ENCODE measurements at regions not wholly inside any gene's neighbourhood (a gene's known extent, or its start where the extent isn't known, plus 50 kb on each side); places are given as distances from the start of the nearest gene placed in this dataset.

DNA sequence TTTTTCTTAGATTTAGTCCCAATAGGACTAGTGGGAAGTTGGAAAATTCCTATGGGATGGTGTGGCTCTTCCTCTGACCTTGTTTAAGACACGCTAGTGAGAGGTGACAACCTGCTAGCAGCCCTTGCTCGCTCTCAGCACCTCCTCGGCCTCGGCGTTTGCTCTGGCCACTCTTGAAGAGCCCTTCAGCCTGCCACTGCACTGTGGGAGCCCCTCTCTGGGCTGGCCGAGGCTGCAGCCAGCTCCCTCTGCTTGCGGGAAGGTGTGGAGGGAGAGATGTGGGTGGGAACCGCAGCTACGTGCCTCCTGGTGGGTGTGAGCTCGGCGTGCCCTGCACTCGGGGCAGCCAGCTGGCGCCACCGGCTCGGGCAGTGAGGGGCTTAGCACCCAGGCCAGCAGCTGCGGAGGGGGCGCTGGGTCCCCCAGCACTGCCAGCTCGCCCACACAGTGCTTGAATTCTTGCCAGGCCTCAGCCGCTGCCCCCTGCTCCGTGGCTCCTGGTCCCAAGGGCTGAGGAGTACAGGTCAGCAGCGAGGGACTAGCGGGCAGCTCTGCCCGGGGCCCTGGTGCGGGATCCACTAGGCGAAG, 254.5 kb upstream of the ANKRD55 start:
- DNase-seq (ENCODE audit: low read depth), result no peak

GRCh38 chr5:56482363-56482762, 249.2 kb upstream of the ANKRD55 start:
- DNase-seq (ENCODE audit: low read depth), result peak; percentile 15

GRCh38 chr5:56481428-56482357, 248.6 kb upstream of the ANKRD55 start:
- DNase-seq (ENCODE audit: low read depth), result peak; percentile 44

DNA sequence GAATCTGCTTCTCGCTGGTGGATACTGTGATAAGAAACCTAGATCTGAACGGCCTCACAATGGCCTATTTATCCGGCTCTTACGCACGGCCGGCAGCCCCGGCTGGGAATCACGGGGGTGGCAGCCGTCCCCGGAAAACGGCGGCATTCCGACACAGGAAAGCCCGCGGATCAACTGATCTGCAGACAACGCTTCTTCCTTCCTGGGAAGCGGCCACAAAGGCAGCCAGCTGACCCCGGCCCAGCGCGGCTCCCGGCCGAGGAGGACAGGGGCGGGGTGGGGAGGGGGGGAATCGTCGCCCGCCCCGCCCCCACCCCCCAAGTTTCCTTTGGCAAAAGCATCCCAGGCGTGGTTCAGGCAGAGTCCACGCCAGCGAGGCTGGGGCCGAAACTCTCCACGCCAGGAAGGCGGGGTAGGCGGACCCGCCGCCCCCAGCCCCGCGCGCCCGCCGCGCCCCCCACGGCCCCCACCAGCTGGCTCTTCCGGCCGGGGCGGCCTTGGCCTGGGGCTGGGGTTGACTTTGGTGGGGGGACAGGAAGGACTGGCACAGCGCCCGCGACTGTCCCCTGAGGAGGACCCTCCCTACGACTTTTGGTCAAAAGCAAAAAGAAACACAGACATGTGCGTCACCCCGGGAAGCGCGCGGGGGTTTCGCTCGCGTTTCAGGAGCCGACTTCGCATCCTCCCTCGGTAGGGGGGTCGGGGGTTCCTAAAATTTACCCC, 247.7 kb upstream of the ANKRD55 start:
- peak; percentile 49 for DNase-seq (ENCODE audit: low read depth)

DNA sequence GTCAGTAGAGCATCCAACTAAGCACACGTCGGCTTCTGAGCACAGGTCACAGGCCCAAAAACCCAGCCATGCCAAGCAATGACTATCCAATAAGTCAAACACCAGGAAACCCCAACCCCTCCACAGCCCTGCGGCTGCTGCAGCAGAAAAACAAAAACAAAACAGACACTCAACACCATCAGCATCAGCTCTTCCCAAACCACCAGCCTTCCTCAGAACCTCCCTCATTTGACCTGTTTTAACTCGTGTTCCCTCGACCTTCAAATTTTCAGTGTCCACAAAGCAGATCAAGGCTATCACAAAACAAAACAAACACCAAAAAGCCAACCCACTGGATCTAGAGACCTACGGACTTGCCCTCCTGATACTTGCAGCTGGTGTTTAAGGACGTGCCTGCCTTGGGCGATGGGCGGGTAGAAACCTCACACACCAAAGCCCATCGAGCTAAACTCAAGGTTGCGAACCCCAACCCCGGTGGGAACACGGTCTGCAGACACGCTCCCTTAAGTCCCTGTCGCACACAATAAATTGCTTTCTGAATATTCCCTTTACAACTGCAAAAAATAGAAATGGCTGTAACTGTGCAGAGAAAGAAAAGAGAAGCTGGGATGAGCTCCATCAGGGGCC, 247.1 kb upstream of the ANKRD55 start:
- peak; percentile 23 for DNase-seq (ENCODE audit: low read depth)

DNA sequence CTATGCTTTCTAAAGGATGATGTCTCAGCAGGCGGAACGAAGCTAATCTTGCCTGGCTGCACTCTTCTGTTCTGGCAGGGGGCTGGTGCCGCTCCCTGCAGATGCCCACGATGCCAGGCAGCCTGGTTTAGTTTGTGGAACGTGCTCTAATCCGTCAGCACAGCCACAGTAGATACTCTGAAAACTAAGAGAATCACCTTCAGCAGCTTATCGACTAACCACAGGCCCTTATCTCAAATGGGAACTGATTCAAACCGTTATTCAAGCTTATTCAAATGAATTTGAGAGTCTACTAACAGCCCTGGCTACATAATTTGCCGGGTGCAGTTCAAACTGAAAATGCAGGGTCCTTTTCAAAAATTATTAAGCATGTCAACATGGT, 246.6 kb upstream of the ANKRD55 start:
- no peak for DNase-seq (ENCODE audit: low read depth)

DNA sequence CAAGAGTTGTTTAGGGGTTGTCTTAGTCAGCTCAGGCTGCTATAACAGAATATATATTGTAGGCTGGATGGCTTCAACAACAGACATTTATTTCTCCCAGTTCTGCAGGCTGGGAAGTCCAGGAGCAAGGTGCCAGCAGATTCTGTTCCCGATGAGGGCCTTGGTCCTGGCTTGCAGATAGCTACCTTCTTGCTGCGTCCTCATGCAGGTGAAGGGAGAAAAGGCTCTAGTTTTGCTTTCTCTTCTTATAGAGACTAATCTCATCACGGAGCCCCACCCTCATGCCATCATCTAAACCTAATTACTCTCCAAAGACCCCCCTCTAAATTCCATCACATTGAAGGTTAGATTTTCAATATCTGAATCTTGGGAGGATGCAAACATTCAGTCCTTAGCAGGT, 246.0 kb upstream of the ANKRD55 start:
- DNase-seq (ENCODE audit: low read depth), result no peak

- no peak for DNase-seq (ENCODE audit: low read depth)
Measured at GRCh38 chr5:56478062-56478461, 244.9 kb upstream of the ANKRD55 start.

DNA sequence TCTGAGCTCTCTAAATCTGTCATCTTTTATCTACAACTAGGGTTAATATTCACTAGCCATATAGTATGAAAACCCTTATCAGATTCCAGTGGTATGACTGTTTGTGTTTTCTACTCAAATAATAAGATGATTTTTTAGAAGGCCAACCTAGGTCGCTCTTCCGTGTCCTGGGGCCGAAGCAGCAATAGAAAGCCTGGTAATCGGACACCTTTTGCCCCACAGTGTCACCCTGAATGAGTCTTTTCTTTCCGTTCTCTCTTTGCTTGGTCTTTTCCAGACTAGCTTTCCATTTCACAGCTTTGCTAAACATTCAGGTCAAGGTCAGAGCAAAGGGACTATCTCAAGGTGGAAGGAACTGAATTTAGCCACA, 243.3 kb upstream of the ANKRD55 start:
- DNase-seq (ENCODE audit: low read depth), result peak; percentile 74

DNA sequence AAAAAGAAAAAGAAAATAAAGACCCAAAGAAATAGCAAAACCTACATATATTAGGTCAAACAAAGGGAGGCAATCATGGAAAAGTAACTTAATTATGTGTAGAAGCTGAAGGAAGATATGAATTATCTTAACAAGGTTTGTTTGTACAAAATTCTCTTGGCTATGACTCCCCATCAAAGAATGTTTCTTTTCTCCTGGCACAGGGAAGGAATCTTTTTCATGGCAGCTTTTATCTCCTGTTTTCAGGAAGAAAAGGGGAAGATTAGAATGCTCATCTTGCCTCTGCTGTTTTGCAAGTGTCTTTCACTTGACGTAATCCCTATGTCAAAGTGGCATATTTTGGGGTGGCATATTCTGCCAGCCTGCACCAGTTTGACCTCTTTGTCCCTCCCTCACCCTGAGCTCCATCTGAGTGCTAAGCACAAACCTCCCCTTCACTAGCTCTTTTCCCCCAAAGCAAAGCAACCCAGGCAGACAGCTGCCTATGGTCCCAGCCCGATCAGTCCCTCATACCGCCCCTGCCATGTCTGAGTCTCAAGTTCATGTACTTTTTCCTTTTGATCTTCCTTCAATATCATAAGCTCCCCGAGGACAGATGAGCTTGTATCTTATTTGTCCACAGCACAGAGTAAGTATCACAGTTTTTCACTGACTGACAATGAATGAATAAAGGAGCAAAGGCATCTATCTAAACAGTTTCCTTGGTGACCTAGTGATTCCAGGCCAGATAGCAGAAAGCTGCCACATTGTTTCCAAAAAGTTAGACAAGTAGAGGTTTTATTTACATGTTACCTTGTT, 242.8 kb upstream of the ANKRD55 start:
- peak; percentile 55 for DNase-seq (ENCODE audit: low read depth)

- DNase-seq (ENCODE audit: low read depth), result no peak
Measured at GRCh38 chr5:56471707-56472106, 238.6 kb upstream of the ANKRD55 start.

DNA sequence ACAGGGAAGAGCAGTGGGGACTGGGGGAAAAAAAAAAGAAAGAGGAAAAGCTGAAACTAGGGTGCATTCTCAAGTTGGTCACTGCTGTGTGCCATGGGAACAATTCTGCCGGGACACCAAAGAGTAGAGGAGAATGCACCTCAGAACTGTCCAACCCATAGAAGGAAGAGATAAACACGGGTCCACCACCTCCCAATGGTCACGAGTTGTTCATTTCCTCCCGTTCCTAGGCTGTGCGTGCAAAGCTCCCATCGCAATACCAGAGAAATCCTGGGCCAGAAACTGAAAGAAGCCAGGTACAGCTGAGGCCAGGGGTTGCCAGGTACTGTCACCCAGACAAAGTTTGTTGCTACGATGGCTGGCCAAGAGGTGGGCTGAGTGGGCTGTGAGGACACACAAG, 236.9 kb upstream of the ANKRD55 start:
- DNase-seq (ENCODE audit: low read depth), result no peak

- DNase-seq (ENCODE audit: low read depth), result no peak
Measured at GRCh38 chr5:56468277-56468676, 235.1 kb upstream of the ANKRD55 start.

DNA sequence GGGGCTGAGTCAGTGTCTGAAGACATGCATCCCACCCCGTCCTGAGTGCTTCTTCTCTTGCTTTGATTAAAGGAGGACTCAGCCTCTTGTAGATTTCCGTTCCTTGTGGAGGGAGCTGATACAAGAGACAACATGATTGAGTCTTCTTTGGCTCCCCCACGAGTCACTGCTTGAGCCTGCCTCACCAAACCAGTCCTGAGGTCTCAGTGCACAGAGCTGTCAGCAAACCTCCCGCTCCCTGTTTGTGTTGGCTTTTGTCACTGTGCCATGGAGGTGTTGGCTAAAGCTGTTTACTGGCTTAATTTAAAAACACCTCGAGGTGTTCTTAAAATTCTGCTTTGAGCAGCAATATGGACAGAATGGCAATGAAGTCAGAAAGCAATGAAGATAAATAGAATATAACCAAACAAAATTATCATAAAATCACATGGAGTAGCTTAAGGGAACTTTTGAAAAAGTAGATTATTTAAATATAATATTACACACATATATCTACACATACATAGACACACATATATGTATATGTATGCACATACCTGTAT, 234.1 kb upstream of the ANKRD55 start:
- no peak for DNase-seq (ENCODE audit: low read depth)

- DNase-seq (ENCODE audit: low read depth), result no peak
Measured at GRCh38 chr5:56466136-56466816, 233.1 kb upstream of the ANKRD55 start.

DNA sequence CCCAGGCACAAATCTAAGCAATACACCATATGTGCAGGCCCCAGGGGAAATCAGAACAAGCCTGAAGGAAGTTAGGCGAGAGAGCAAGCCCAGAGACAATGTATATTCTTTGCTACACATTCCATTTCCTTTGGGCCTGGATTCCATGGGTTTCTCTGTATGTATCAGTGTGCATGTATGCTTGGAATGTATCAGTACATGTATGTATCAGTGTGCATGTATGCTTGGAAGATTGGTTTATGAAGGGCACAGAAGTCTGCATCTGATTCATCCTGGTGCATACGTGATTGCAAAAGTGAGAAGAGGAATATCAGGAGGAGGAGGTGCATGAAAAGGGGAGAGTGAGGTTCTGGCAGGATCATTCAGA, 232.6 kb upstream of the ANKRD55 start:
- DNase-seq (ENCODE audit: low read depth), result no peak

DNA sequence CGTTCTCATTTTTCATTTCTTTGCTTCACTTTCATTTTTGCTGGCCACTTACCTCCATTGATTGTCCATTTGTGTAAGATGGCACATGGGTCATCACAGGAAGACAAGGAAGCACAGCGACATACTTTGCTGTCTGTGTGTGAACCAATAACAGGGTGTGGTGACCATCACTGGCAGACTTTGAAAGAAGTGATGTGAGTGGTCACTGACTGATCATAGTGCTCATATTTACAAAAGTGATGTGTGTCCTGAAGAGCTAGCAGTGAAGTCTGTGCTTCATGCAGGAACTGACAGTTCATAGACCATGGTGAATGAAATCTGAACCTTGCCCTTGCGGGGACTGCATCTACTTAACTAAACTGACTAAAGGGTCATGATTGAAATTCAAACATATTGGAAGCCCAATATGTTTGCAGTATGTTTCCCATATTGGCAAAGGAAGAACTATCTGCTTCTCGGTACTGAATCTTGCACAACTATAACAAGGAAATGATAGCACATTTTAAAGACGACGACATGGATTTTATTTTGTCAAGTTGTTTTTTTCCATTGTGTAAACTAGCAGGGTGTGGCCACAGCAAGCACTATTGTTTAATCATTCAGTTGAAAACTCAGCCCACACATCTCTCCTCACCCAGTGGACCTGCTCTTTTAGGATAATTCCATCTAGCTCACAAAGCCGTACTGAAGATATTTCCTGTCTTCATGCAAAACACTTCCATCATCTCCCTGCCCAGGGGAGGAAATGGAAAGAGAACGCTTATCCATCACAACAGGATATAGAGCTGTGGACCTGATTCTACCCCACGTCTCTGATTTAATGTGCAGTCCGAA, 232.0 kb upstream of the ANKRD55 start:
- DNase-seq (ENCODE audit: low read depth), result no peak

GRCh38 chr5:56463944-56464571, 230.9 kb upstream of the ANKRD55 start:
- no peak for DNase-seq (ENCODE audit: low read depth)

DNA sequence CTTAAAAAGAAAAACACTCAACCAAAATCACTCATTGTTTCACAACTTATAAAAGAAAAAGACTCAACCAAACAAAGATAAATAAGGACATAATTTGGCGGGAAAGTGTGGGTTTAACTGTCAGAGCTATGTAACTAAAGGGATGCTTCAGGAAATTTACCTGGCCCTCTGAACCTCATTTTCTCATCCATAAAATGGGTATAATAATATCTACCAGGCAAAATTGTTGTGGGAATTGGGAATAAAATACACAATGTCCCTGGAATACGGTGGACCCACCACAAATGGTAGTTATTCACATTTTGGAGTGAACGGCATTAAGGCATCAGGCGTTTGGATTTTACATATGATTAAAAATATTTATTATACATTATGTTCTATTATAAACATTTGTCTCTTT, 228.5 kb upstream of the ANKRD55 start:
- DNase-seq (ENCODE audit: low read depth), result no peak

All from M059J (cell line).